Mesendoderm (in vitro differentiated cells): ENCODE measurements at regions not wholly inside any gene's neighbourhood (a gene's known extent, or its start where the extent isn't known, plus 50 kb on each side); places are given as distances from the start of the nearest gene placed in this dataset.

Experiments used
- DNase-seq: peaks from one replicate; pipeline ENCODE4 v3.0.0; 2013
- H2AK5ac ChIP-seq: 2 replicates; pipeline ENCODE4 v1.6.1; 2013; ENCODE audit warnings: low read length, inconsistent platforms
- H2BK120ac ChIP-seq: 2 replicates; pipeline ENCODE4 v1.6.1; 2013; ENCODE audit warnings: low read depth, mild to moderate bottlenecking, low read length, moderate library complexity, mixed read lengths
- H2BK15ac ChIP-seq: replicated peaks from 2 replicates; pipeline ENCODE4 v1.6.1; 2013; ENCODE audit warnings: low read depth, mild to moderate bottlenecking, moderate library complexity
- H2BK5ac ChIP-seq: 2 replicates; pipeline ENCODE4 v1.6.1; 2013; ENCODE audit warnings: low read length, inconsistent platforms
- H3K18ac ChIP-seq: 2 replicates; pipeline ENCODE4 v1.6.1; 2013; ENCODE audit warnings: mild to moderate bottlenecking, low read length, mixed read lengths
- H3K23ac ChIP-seq: one replicate; pipeline ENCODE4 v1.6.1; 2013; ENCODE audit warnings: low read length
- H3K27ac ChIP-seq: 2 replicates; pipeline ENCODE4 v1.5.1; 2013; ENCODE audit warnings: low read depth, mild to moderate bottlenecking, inconsistent platforms, low read length, moderate library complexity
- H3K27me3 ChIP-seq: 2 replicates; pipeline ENCODE4 v1.6.1; 2013; ENCODE audit warnings: low read length, control low read depth, mild to moderate bottlenecking, inconsistent platforms; ENCODE audit not compliant: insufficient read depth, poor library complexity
- H3K36me3 ChIP-seq: 2 replicates; pipeline ENCODE4 v1.6.1; 2013; ENCODE audit warnings: low read length, inconsistent platforms; ENCODE audit not compliant: control insufficient read depth, insufficient read depth
- H3K4ac ChIP-seq: one replicate; pipeline ENCODE4 v1.6.1; 2013; ENCODE audit warnings: low read depth, mild to moderate bottlenecking, low read length, moderate library complexity
- H3K4me1 ChIP-seq: 2 replicates; pipeline ENCODE4 v1.6.1; 2013; ENCODE audit warnings: low read depth, low read length, inconsistent platforms; ENCODE audit not compliant: control insufficient read depth
- H3K4me2 ChIP-seq: 2 replicates; pipeline ENCODE4 v1.6.1; 2013; ENCODE audit warnings: low read length
- H3K4me3 ChIP-seq: 2 replicates; pipeline ENCODE4 v1.5.1; 2013; ENCODE audit warnings: mild to moderate bottlenecking, low read length
- H3K56ac ChIP-seq: one replicate; pipeline ENCODE4 v1.6.1; 2013; ENCODE audit warnings: low read length
- H3K79me1 ChIP-seq: 2 replicates; pipeline ENCODE4 v1.6.1; 2013; ENCODE audit warnings: low read length, inconsistent platforms
- H3K79me2 ChIP-seq: 2 replicates; pipeline ENCODE4 v1.6.1; 2013; ENCODE audit warnings: mild to moderate bottlenecking, low read length; ENCODE audit not compliant: control insufficient read depth, insufficient read depth
- H3K9ac ChIP-seq: 2 replicates; pipeline ENCODE4 v1.6.1; 2013; ENCODE audit warnings: low read length, inconsistent platforms
- H4K5ac ChIP-seq: one replicate; pipeline ENCODE4 v1.6.1; 2013; ENCODE audit warnings: low read length
- H4K8ac ChIP-seq: one replicate; pipeline ENCODE4 v1.6.1; 2013; ENCODE audit warnings: low read depth, mild to moderate bottlenecking, control low read depth, low read length, moderate library complexity
- WGBS: extraction: QIAGEN DNeasy Blood & Tissue Kit; methylation state at CpG from one replicate; pipeline ENCODE4 v1.1.7; 2013; ENCODE audit warnings: low lambda C conversion rate, missing lambda C conversion rate; ENCODE audit not compliant: insufficient coverage; ENCODE audit errors: extremely low coverage; 5-methylcytosine and 5-hydroxymethylcytosine counted together

DNA sequence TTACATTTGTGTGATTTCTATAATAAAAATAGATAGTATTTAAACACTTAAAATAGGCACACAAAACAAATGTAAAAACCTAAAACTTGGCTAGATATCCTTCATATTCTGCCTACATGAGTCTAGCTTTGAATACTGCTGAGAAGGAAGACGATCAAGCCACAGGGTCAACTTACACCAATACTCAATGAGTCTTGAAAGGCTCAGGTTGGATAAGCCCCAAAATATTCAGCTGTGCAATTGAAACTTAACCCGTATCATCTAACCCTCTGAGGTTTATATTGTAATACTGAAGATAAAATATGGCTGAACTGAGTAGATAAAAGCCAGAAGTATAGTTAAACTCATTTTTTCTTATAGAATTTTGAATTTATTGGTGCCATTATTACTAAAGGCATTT, 313.0 kb upstream of the NRXN1 start:
- Histone ChIP-seq H3K79me1 (no peaks in the 10 kb centered on the region), H3K4me1 (no peaks in the 10 kb centered on the region), H3K4me3 (no peak overlapping the region), H3K4ac (no peak overlapping the region), H3K56ac (no peak overlapping the region), H2BK15ac (no peak overlapping the region), H2AK5ac (no peak overlapping the region), H3K23ac (no peak overlapping the region), H4K8ac (no peak overlapping the region), H3K27me3 (no peaks in the 10 kb centered on the region), H3K9ac (no peak overlapping the region), H2BK120ac (no peak overlapping the region), H3K79me2 (no peaks in the 10 kb centered on the region), H2BK5ac (no peak overlapping the region), H3K4me2 (no peak overlapping the region), H4K5ac (no peak overlapping the region), H3K27ac (no peak overlapping the region), H3K36me3 (no peaks in the 10 kb centered on the region), H3K18ac (no peak overlapping the region)
- WGBS, result no CpG with 5 or more reads among the region's 2 CpGs
- DNase-seq, result no peak

DNA sequence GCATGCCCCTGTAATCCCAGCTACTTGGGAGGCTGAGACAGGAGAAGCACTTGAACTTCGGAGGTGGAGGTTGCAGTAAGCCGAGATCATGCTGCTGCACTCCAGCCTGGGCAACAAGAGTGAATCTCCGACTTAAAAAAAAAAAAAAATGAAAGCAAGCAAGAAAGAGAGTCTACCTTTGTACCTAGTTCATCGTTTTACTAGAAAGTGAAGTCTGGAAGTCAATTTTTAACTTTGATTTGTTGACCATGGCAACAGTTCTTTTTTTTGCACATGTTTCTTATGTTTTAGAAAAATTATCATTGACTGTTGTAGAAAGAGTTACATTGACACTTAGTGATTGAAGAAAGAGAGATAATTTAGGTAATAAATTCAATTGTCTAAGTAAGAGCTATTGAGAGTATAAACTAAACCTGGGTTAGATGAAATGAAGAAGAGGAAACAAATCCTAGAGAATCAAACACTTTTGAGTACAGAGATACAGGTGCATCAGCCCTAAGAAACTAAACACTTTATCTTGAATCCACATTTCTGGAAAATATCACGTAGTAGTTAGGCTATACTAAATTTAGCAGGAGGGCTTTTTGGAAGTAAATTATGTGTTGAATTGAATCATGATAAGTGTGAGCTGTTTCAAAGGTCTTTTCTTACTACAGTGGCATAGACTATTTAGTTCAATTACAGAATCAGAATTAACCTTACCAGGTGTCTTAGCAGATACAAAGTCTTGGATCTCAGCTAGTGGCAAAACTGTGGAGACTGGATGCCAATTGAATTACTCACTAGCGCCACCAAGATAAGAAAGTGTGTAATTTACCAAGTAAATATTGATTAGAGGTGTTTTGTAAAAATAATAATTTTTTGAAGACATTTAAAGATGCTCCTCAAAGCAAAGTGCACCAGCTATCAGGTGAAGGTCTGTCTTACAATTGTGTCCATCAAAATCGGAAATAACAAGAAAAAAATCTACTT, 303.4 kb upstream of the NRXN1 start:
- peak; percentile 29 for DNase-seq
- Histone ChIP-seq H3K23ac (no peak overlapping the region), H2BK120ac (no peak overlapping the region), H3K9ac (no peak overlapping the region), H4K5ac (no peak overlapping the region), H3K4me2 (no peak overlapping the region), H3K4me1 (no peaks in the 10 kb centered on the region), H3K18ac (no peak overlapping the region), H3K36me3 (no peaks in the 10 kb centered on the region), H3K27me3 (no peaks in the 10 kb centered on the region), H4K8ac (no peak overlapping the region), H3K79me1 (no peaks in the 10 kb centered on the region), H3K4me3 (no peak overlapping the region), H3K56ac (no peak overlapping the region), H2BK5ac (no peak overlapping the region), H3K79me2 (no peaks in the 10 kb centered on the region), H2BK15ac (no peak overlapping the region), H3K4ac (no peak overlapping the region), H2AK5ac (no peak overlapping the region), H3K27ac (no peak overlapping the region)
- WGBS, result no CpG with 5 or more reads among the region's 7 CpGs

DNA sequence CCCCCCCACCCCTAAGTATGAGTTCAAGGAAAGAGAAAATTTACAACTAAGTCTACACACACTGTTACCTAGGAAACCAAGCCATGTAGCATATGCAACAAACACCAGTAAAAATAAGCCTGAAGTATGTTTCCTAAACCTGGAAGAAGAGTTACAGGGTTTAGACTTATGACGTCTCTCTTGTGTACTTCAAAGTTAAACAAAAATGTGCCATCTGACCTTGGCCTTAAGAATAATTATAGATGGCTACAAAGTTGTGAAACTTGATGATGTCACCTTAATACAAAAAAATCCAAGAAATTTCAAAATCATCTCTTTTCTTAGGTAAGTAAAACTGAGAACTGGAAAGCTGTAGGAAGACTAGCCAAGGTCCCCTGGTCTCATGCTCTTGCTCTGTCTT, 297.6 kb upstream of the NRXN1 start:
- Histone ChIP-seq H3K36me3 (no peaks in the 10 kb centered on the region), H3K4me1 (no peaks in the 10 kb centered on the region), H3K18ac (no peak overlapping the region), H3K56ac (no peak overlapping the region), H3K4me3 (no peak overlapping the region), H3K27me3 (no peaks in the 10 kb centered on the region), H2BK120ac (no peak overlapping the region), H3K79me2 (no peaks in the 10 kb centered on the region), H3K27ac (no peak overlapping the region), H3K4me2 (no peak overlapping the region), H3K9ac (no peak overlapping the region), H2BK5ac (no peak overlapping the region), H3K79me1 (no peaks in the 10 kb centered on the region), H2AK5ac (no peak overlapping the region), H2BK15ac (no peak overlapping the region), H4K5ac (no peak overlapping the region), H3K4ac (no peak overlapping the region), H4K8ac (no peak overlapping the region), H3K23ac (no peak overlapping the region)
- no peak for DNase-seq
- no CpG with 5 or more reads among the region's 1 CpG for WGBS

DNA sequence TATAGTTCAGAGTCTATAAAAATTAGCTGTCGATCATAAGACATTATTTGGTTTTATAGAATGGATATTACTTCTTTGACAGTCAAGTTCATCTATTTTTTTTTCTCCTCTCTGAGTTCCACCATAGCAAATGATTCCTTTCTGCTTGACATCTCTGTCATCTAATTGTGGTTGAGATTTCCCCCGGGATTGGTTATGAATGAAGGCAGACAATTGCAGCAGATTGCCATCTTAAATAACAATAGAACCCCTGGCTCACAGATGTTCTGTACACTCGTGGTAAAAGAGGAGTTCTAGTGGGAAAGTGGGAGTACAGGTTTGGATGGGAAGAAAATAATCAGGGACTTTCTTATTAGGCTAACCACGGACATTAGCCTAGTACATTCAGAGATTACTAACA, 292.1 kb upstream of the NRXN1 start:
- Histone ChIP-seq H2AK5ac (no peak overlapping the region), H4K8ac (no peak overlapping the region), H3K79me1 (no peaks in the 10 kb centered on the region), H3K4ac (no peak overlapping the region), H3K27me3 (no peaks in the 10 kb centered on the region), H3K18ac (no peak overlapping the region), H3K36me3 (no peaks in the 10 kb centered on the region), H3K27ac (no peak overlapping the region), H2BK120ac (no peak overlapping the region), H2BK15ac (no peak overlapping the region), H3K4me3 (no peak overlapping the region), H3K9ac (no peak overlapping the region), H3K79me2 (no peaks in the 10 kb centered on the region), H4K5ac (no peak overlapping the region), H2BK5ac (no peak overlapping the region), H3K4me1 (no peaks in the 10 kb centered on the region), H3K4me2 (no peak overlapping the region), H3K56ac (no peak overlapping the region), H3K23ac (no peak overlapping the region)
- no peak for DNase-seq
- no CpG with 5 or more reads among the region's 4 CpGs for WGBS

DNA sequence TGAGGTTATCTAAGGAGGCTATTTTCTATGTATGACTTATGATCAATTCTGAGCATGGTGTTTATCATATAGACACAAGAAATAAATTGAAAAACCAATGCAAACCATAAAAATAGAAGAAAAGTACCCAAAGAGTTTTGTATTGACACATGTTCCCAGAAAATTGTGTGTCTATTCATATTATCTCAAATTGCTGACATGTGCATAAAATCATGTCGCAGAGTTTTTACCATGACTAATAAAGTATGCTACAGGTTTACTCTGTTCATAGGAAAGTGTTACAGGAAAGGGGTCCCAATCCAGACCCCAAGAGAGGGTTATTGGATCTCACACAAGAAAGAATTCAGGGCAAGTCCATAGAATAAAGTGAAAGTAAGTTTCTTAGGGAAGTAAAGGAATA, 290.7 kb upstream of the NRXN1 start:
- no peak overlapping the region for H4K5ac ChIP-seq
- no CpG with 5 or more reads among the region's 1 CpG for WGBS
- H2AK5ac ChIP-seq, result no peak overlapping the region

DNA sequence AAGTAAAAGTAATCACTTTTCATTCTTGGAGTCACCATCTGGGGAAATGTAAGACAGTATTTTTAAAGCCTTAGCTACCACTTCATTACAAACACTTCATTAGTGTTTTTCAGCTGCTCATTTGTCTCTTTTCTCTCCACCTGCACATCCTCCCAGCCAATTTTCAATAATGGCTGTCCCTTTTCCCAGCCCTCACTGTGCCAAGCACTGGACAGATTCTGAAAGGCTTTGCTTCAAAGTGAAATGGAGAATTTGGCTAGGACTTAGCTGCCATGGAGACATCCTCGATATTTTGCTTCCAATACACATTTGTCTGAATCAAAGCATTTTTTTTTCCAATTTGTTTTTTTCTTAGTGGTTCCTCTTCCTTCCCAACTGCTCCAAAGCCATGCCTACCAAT, 272.4 kb upstream of the NRXN1 start:
- DNase-seq, result no peak
- no CpG with 5 or more reads among the region's 1 CpG for WGBS
- no peak overlapping the region for H3K56ac ChIP-seq
- no peak overlapping the region for H4K8ac ChIP-seq
- no peaks in the 10 kb centered on the region for H3K27me3 ChIP-seq
- H3K4ac ChIP-seq, result no peak overlapping the region
- H3K9ac ChIP-seq, result no peak overlapping the region
- no peak overlapping the region for H2BK5ac ChIP-seq
- H3K4me2 ChIP-seq, result no peak overlapping the region
- H2AK5ac ChIP-seq, result no peak overlapping the region
- H3K36me3 ChIP-seq, result no peaks in the 10 kb centered on the region
- no peak overlapping the region for H2BK120ac ChIP-seq
- no peak overlapping the region for H3K18ac ChIP-seq
- no peak overlapping the region for H2BK15ac ChIP-seq
- no peak overlapping the region for H3K4me3 ChIP-seq
- no peak overlapping the region for H3K23ac ChIP-seq
- H3K27ac ChIP-seq, result no peak overlapping the region
- H3K79me1 ChIP-seq, result no peaks in the 10 kb centered on the region
- H3K79me2 ChIP-seq, result no peaks in the 10 kb centered on the region
- no peaks in the 10 kb centered on the region for H3K4me1 ChIP-seq
- no peak overlapping the region for H4K5ac ChIP-seq

More for the DNA sequence above, 290.7 kb upstream of the NRXN1 start:
- no peak overlapping the region for H2BK5ac ChIP-seq
- no peaks in the 10 kb centered on the region for H3K79me1 ChIP-seq
- no peak overlapping the region for H3K4me3 ChIP-seq
- H3K36me3 ChIP-seq, result no peaks in the 10 kb centered on the region
- no peak overlapping the region for H4K8ac ChIP-seq
- no peak overlapping the region for H3K4me2 ChIP-seq
- H3K79me2 ChIP-seq, result no peaks in the 10 kb centered on the region
- H3K4me1 ChIP-seq, result no peaks in the 10 kb centered on the region
- H3K27ac ChIP-seq, result no peak overlapping the region
- H2BK120ac ChIP-seq, result no peak overlapping the region
- H3K23ac ChIP-seq, result no peak overlapping the region
- DNase-seq, result no peak
- H3K4ac ChIP-seq, result no peak overlapping the region
- H2BK15ac ChIP-seq, result no peak overlapping the region
- H3K27me3 ChIP-seq, result no peaks in the 10 kb centered on the region
- H3K18ac ChIP-seq, result no peak overlapping the region
- H3K56ac ChIP-seq, result no peak overlapping the region
- H3K9ac ChIP-seq, result no peak overlapping the region
